ENCODE measurements at regions not wholly inside any gene's neighbourhood (a gene's known extent, or its start where the extent isn't known, plus 50 kb on each side); places are given as distances from the start of the nearest gene placed in this dataset.

- no peaks in the 10 kb centered on the region for H3F3A ChIP-seq (ENCODE audit: insufficient read depth, low read length)
- H3K9me2 ChIP-seq (replicated peaks; ENCODE audit: insufficient read depth, low read length) = no peaks in the 10 kb centered on the region
- H3K27ac ChIP-seq (ENCODE audit: low read length) = no peak overlapping the region
- no peak for DNase-seq
- TF ChIP-seq EZH2phosphoT487 (IDR thresholded peaks at IDR 0.05; ENCODE audit: low read length) (no peak), EZH2 (optimal IDR thresholded peaks at IDR 0.05; ENCODE audit: low read depth, low read length) (no peak)
- TF ChIP-seq, protein P1, sequence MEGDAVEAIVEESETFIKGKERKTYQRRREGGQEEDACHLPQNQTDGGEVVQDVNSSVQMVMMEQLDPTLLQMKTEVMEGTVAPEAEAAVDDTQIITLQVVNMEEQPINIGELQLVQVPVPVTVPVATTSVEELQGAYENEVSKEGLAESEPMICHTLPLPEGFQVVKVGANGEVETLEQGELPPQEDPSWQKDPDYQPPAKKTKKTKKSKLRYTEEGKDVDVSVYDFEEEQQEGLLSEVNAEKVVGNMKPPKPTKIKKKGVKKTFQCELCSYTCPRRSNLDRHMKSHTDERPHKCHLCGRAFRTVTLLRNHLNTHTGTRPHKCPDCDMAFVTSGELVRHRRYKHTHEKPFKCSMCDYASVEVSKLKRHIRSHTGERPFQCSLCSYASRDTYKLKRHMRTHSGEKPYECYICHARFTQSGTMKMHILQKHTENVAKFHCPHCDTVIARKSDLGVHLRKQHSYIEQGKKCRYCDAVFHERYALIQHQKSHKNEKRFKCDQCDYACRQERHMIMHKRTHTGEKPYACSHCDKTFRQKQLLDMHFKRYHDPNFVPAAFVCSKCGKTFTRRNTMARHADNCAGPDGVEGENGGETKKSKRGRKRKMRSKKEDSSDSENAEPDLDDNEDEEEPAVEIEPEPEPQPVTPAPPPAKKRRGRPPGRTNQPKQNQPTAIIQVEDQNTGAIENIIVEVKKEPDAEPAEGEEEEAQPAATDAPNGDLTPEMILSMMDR (IDR thresholded peaks at IDR 0.05; ENCODE audit: low read length) = no peak
- no peak overlapping the region for H3K4me2 ChIP-seq (ENCODE audit: low read depth, low read length)
- H3K4me1 ChIP-seq (ENCODE audit: low read length) = no peaks in the 10 kb centered on the region
- no peaks in the 10 kb centered on the region for H3K36me3 ChIP-seq (replicated peaks; ENCODE audit: insufficient read depth, low read length)
- no peaks in the 10 kb centered on the region for H4K20me1 ChIP-seq (ENCODE audit: insufficient read depth, low read length)
- no peaks in the 10 kb centered on the region for H3K79me2 ChIP-seq (ENCODE audit: low read length)
- peaks cover 9% of the 10 kb centered on the region; the same call in 1 of the 2 replicates for H3K27me3 ChIP-seq (replicated peaks; ENCODE audit: insufficient read depth, low read length)
- no peak overlapping the region for H3K9ac ChIP-seq (ENCODE audit: low read length)
- H2AFZ ChIP-seq (ENCODE audit: low read length) = no peak overlapping the region
- no peaks in the 10 kb centered on the region for H3K9me3 ChIP-seq (replicated peaks; ENCODE audit: insufficient read depth, low read length)
- no peak overlapping the region for H3K4me3 ChIP-seq (ENCODE audit: low read length)
These were observed 359.8 kb upstream of the CDH4 start for GRCh38 chr20:60892095-60892813.

DNA sequence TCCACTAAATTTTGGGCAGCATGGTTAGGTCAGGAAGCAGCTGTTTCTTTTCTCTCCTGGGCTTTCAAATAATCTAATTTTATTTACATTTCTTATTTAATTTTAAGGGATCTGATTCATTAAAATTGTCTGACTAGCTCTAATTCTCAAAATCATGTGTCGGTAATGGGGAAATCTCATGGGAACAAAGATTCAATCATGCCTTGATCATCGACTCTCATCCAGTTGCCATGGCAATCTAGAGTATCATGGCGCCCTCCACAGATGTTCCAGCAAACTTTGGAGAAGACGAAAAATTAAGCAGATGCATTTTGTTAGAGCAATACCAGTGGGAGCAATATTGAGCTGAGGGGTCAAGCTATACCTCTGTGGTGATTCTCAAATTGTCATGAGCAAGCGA is 358.0 kb upstream of the CDH4 start:
- Histone ChIP-seq H3K36me3 (replicated peaks; ENCODE audit: insufficient read depth, low read length) (no peaks in the 10 kb centered on the region), H2AFZ (ENCODE audit: low read length) (no peak overlapping the region), H3K4me2 (ENCODE audit: low read depth, low read length) (no peak overlapping the region), H3K9me3 (replicated peaks; ENCODE audit: insufficient read depth, low read length) (no peaks in the 10 kb centered on the region), H3K79me2 (ENCODE audit: low read length) (no peaks in the 10 kb centered on the region), H3K27ac (ENCODE audit: low read length) (no peak overlapping the region), H3K27me3 (replicated peaks; ENCODE audit: insufficient read depth, low read length) (peaks cover 5% of the 10 kb centered on the region; the same call in 1 of the 2 replicates), H3K4me3 (ENCODE audit: low read length) (no peak overlapping the region), H3F3A (ENCODE audit: insufficient read depth, low read length) (no peaks in the 10 kb centered on the region), H3K9ac (ENCODE audit: low read length) (no peak overlapping the region), H4K20me1 (ENCODE audit: insufficient read depth, low read length) (no peaks in the 10 kb centered on the region), H3K9me2 (replicated peaks; ENCODE audit: insufficient read depth, low read length) (no peaks in the 10 kb centered on the region), H3K4me1 (ENCODE audit: low read length) (no peaks in the 10 kb centered on the region)
- no peak for TF ChIP-seq EZH2 (optimal IDR thresholded peaks at IDR 0.05; ENCODE audit: low read depth, low read length)
- TF ChIP-seq, protein P1 (IDR thresholded peaks at IDR 0.05; ENCODE audit: low read length) = no peak
- TF ChIP-seq EZH2phosphoT487 (IDR thresholded peaks at IDR 0.05; ENCODE audit: low read length) = no peak
- DNase-seq = no peak

DNA sequence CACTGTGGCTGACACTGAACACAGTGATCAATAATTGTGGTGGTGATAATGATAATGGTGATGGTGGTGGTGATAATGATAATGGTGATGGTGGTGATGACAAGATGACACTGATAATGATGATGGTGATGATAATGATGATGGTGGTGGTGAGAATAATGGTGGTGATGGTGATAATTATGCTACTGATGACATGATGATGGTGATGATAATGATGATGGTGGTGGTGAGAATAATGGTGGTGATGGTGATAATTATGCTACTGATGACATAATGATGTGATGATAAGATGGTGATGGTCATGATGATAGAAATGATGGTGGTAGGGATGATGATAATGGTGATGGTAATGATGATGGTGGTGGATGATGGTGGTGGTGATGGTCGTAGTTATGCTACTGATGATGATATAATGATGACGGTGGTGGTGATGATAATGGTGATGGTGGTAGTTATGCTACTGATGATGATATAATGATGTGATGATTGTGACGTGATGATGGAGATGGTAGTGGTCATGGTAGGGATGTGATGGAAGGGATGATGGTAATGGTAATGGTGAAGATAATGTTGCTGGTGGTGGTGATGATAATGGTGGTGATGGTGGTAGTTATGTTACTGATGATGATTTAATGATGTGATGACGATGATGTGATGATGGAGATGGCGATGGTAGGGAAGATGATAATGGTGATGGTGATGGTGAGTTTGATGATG is 356.5 kb upstream of the CDH4 start:
- Histone ChIP-seq H3K27me3 (replicated peaks; ENCODE audit: insufficient read depth, low read length) (no peaks in the 10 kb centered on the region; the same call in 1 of the 2 replicates), H2AFZ (ENCODE audit: low read length) (no peak overlapping the region)

More for the DNA sequence above, 356.5 kb upstream of the CDH4 start:
- no peak for TF ChIP-seq EZH2phosphoT487 (IDR thresholded peaks at IDR 0.05; ENCODE audit: low read length)
- no peak for TF ChIP-seq EZH2 (optimal IDR thresholded peaks at IDR 0.05; ENCODE audit: low read depth, low read length)
- TF ChIP-seq, protein P1 (IDR thresholded peaks at IDR 0.05; ENCODE audit: low read length) = no peak
- Histone ChIP-seq H3K27ac (ENCODE audit: low read length) (no peak overlapping the region), H3F3A (ENCODE audit: insufficient read depth, low read length) (no peaks in the 10 kb centered on the region), H3K9me2 (replicated peaks; ENCODE audit: insufficient read depth, low read length) (no peaks in the 10 kb centered on the region), H3K9ac (ENCODE audit: low read length) (no peak overlapping the region), H3K9me3 (replicated peaks; ENCODE audit: insufficient read depth, low read length) (no peaks in the 10 kb centered on the region), H3K4me3 (ENCODE audit: low read length) (no peak overlapping the region), H3K36me3 (replicated peaks; ENCODE audit: insufficient read depth, low read length) (no peaks in the 10 kb centered on the region), H3K4me2 (ENCODE audit: low read depth, low read length) (no peak overlapping the region), H3K4me1 (ENCODE audit: low read length) (no peaks in the 10 kb centered on the region), H3K79me2 (ENCODE audit: low read length) (no peaks in the 10 kb centered on the region), H4K20me1 (ENCODE audit: insufficient read depth, low read length) (no peaks in the 10 kb centered on the region)
- no peak for DNase-seq
